ENCODE measurements at regions not wholly inside any gene's neighbourhood (a gene's known extent, or its start where the extent isn't known, plus 50 kb on each side); places are given as distances from the start of the nearest gene placed in this dataset.

- no peak overlapping the region for H3K27ac ChIP-seq
- intact Hi-C loops (cut with DNase I) = no loop called here
- H3K36me3 ChIP-seq = no peaks in the 10 kb centered on the region
- TF ChIP-seq, protein P1, sequence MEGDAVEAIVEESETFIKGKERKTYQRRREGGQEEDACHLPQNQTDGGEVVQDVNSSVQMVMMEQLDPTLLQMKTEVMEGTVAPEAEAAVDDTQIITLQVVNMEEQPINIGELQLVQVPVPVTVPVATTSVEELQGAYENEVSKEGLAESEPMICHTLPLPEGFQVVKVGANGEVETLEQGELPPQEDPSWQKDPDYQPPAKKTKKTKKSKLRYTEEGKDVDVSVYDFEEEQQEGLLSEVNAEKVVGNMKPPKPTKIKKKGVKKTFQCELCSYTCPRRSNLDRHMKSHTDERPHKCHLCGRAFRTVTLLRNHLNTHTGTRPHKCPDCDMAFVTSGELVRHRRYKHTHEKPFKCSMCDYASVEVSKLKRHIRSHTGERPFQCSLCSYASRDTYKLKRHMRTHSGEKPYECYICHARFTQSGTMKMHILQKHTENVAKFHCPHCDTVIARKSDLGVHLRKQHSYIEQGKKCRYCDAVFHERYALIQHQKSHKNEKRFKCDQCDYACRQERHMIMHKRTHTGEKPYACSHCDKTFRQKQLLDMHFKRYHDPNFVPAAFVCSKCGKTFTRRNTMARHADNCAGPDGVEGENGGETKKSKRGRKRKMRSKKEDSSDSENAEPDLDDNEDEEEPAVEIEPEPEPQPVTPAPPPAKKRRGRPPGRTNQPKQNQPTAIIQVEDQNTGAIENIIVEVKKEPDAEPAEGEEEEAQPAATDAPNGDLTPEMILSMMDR (IDR thresholded peaks at IDR 0.05) = no peak
- TF ChIP-seq POLR2AphosphoS5 (IDR thresholded peaks at IDR 0.05; ENCODE audit: insufficient read depth in 1 of 2, low read depth in 1 of 2) = no peak
- no peak for TF ChIP-seq POLR2A (IDR thresholded peaks at IDR 0.05)
- no peaks in the 10 kb centered on the region for H3K27me3 ChIP-seq
- no peak overlapping the region for H3K4me3 ChIP-seq
- H3K4me1 ChIP-seq = no peaks in the 10 kb centered on the region
- DNase-seq (ENCODE audit: extremely low spot score in 2 of 2) = no peak
- H3K9me3 ChIP-seq = no peaks in the 10 kb centered on the region
Measured at GRCh38 chr7:15845461-15845860, 159.0 kb upstream of the MEOX2 start.

GRCh38 chr7:15839416-15840100 is 153.1 kb upstream of the MEOX2 start:
- no peaks in the 10 kb centered on the region for H3K9me3 ChIP-seq
- peaks cover 9% of the 10 kb centered on the region for H3K4me1 ChIP-seq
- intact Hi-C loops (cut with DNase I) = no loop called here
- H3K27me3 ChIP-seq = no peaks in the 10 kb centered on the region
- H3K27ac ChIP-seq = peak overlapping the region; percentile 66
- no peak for DNase-seq (ENCODE audit: extremely low spot score in 2 of 2)
- no peaks in the 10 kb centered on the region for H3K36me3 ChIP-seq
- TF ChIP-seq POLR2A (IDR thresholded peaks at IDR 0.05) (no peak), POLR2AphosphoS5 (IDR thresholded peaks at IDR 0.05; ENCODE audit: insufficient read depth in 1 of 2, low read depth in 1 of 2) (no peak)
- TF ChIP-seq, protein P1 (IDR thresholded peaks at IDR 0.05) = no peak
- peak overlapping the region; percentile 26 to 27 for H3K4me3 ChIP-seq

DNA sequence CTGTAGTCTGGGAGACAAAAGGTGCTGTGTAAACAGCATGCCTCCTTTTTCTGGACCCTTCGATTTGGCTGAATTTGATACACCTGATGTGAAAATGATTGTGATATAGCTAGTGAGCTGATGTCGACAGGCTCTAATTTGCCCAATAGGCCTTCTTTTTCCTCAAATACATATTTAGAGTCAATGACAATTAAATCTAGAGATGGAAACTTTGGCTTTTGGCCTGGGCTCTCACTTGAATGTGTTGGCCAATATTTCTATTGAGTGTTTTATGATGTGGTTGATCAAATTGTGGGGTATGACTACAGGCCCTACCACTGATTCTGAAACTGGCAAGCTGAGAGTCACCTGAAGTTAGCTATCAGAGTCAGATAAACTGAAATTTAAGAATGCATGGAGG is 151.8 kb upstream of the MEOX2 start:
- DNase-seq (ENCODE audit: extremely low spot score in 2 of 2) = no peak
- intact Hi-C loops (cut with DNase I) = no loop called here
- Histone ChIP-seq H3K9me3 (no peaks in the 10 kb centered on the region), H3K27me3 (no peaks in the 10 kb centered on the region), H3K4me3 (no peak overlapping the region), H3K4me1 (peaks cover 13% of the 10 kb centered on the region), H3K36me3 (no peaks in the 10 kb centered on the region), H3K27ac (no peak overlapping the region)
- TF ChIP-seq POLR2AphosphoS5 (IDR thresholded peaks at IDR 0.05; ENCODE audit: insufficient read depth in 1 of 2, low read depth in 1 of 2) = no peak
- no peak for TF ChIP-seq POLR2A (IDR thresholded peaks at IDR 0.05)
- TF ChIP-seq, protein P1 (IDR thresholded peaks at IDR 0.05) = no peak

GRCh38 chr7:15837306-15837950 is 150.9 kb upstream of the MEOX2 start:
- TF ChIP-seq POLR2A (IDR thresholded peaks at IDR 0.05) = no peak
- TF ChIP-seq, protein P1 (IDR thresholded peaks at IDR 0.05) = no peak
- TF ChIP-seq POLR2AphosphoS5 (IDR thresholded peaks at IDR 0.05; ENCODE audit: insufficient read depth in 1 of 2, low read depth in 1 of 2) = no peak
- DNase-seq (ENCODE audit: extremely low spot score in 2 of 2) = no peak
- no peaks in the 10 kb centered on the region for H3K27me3 ChIP-seq
- H3K9me3 ChIP-seq = no peaks in the 10 kb centered on the region
- peaks cover 18% of the 10 kb centered on the region for H3K4me1 ChIP-seq
- intact Hi-C loops (cut with DNase I) = no loop called here
- no peak overlapping the region for H3K27ac ChIP-seq
- H3K4me3 ChIP-seq = no peak overlapping the region
- H3K36me3 ChIP-seq = no peaks in the 10 kb centered on the region

- H3K36me3 ChIP-seq = no peaks in the 10 kb centered on the region
- H3K4me1 ChIP-seq = peaks cover 18% of the 10 kb centered on the region
- no peak overlapping the region for H3K4me3 ChIP-seq
- TF ChIP-seq, protein P1 (IDR thresholded peaks at IDR 0.05) = no peak
- no peak for TF ChIP-seq POLR2A (IDR thresholded peaks at IDR 0.05)
- no peak for TF ChIP-seq POLR2AphosphoS5 (IDR thresholded peaks at IDR 0.05; ENCODE audit: insufficient read depth in 1 of 2, low read depth in 1 of 2)
- no peaks in the 10 kb centered on the region for H3K27me3 ChIP-seq
- H3K9me3 ChIP-seq = no peaks in the 10 kb centered on the region
- intact Hi-C loops (cut with DNase I) = no loop called here
- H3K27ac ChIP-seq = no peak overlapping the region
- DNase-seq (ENCODE audit: extremely low spot score in 2 of 2) = no peak
Measured at GRCh38 chr7:15836651-15837050, 150.2 kb upstream of the MEOX2 start.

Data from vagina (tissue), 2 donors.